Right lung (tissue), 2 donors: ENCODE measurements at regions not wholly inside any gene's neighbourhood (a gene's known extent, or its start where the extent isn't known, plus 50 kb on each side); places are given as distances from the start of the nearest gene placed in this dataset.
A peak's percentile ranks its signal among the peaks of the same experiment; 100 is the strongest.

ENCODE experiments used
- DNase-seq, 2 donors: peaks; one replicate each; pipeline ENCODE4 v3.0.0-alpha.2; 2013

GRCh38 chr9:81489046-81489445 is 200.3 kb downstream of the TLE1 start:
- no peak for DNase-seq

GRCh38 chr9:81480828-81481604 is 208.3 kb downstream of the TLE1 start:
- DNase-seq, result no peak

- DNase-seq, result no peak
Observed at GRCh38 chr9:81479573-81479972, 209.8 kb downstream of the TLE1 start.

GRCh38 chr9:81477669-81478068 is 211.7 kb downstream of the TLE1 start:
- no peak for DNase-seq

GRCh38 chr9:81476813-81477490 is 212.4 kb downstream of the TLE1 start:
- no peak for DNase-seq

GRCh38 chr9:81474792-81475191 is 214.6 kb downstream of the TLE1 start:
- DNase-seq, result no peak

- no peak for DNase-seq
Observed at GRCh38 chr9:81474125-81474524, 215.2 kb downstream of the TLE1 start.

GRCh38 chr9:81473708-81474107 is 215.6 kb downstream of the TLE1 start:
- no peak for DNase-seq

GRCh38 chr9:81473206-81473605 is 216.1 kb downstream of the TLE1 start:
- DNase-seq, result no peak

GRCh38 chr9:81472701-81473100 is 216.6 kb downstream of the TLE1 start:
- no peak for DNase-seq

GRCh38 chr9:81470864-81471263 is 218.5 kb downstream of the TLE1 start:
- no peak for DNase-seq

GRCh38 chr9:81468084-81468595 is 221.2 kb downstream of the TLE1 start:
- DNase-seq, result no peak

GRCh38 chr9:81466981-81467380 is 222.4 kb downstream of the TLE1 start:
- DNase-seq, result peak in 1 of 2 donors; percentile 41

GRCh38 chr9:81465468-81466011 is 223.8 kb downstream of the TLE1 start:
- no peak for DNase-seq

GRCh38 chr9:81462801-81463200 is 226.5 kb downstream of the TLE1 start:
- DNase-seq, result no peak

- no peak for DNase-seq
Observed at GRCh38 chr9:81461196-81461595, 228.2 kb downstream of the TLE1 start.

- DNase-seq, result no peak
Observed at GRCh38 chr9:81460693-81461092, 228.7 kb downstream of the TLE1 start.

GRCh38 chr9:81459591-81459990 is 229.8 kb downstream of the TLE1 start:
- no peak for DNase-seq

GRCh38 chr9:81456431-81457006 is 232.8 kb downstream of the TLE1 start:
- no peak for DNase-seq

GRCh38 chr9:81455462-81456219 is 233.7 kb downstream of the TLE1 start:
- DNase-seq, result no peak

- DNase-seq, result no peak
Observed at GRCh38 chr9:81445331-81445921, 243.9 kb downstream of the TLE1 start.
